Neutrophil (primary cell): ENCODE measurements at regions not wholly inside any gene's neighbourhood (a gene's known extent, or its start where the extent isn't known, plus 50 kb on each side); places are given as distances from the start of the nearest gene placed in this dataset.

Experiments
- H3K27ac ChIP-seq: fragments of 200-600 bp; sonication (generic); 2 replicates; pipeline ENCODE4 v1.5.1; 2016; ENCODE audit warnings: mild to moderate bottlenecking, moderate library complexity
- H3K27me3 ChIP-seq: fragments of 200-600 bp; sonication (generic); 2 replicates; pipeline ENCODE4 v1.6.0; 2016; ENCODE audit warnings: mild to moderate bottlenecking
- H3K36me3 ChIP-seq: fragments of 200-600 bp; sonication (generic); 2 replicates; pipeline ENCODE4 v1.5.1; 2017
- H3K4me1 ChIP-seq, 2 experiments: fragments of 200-600 bp in 1 of 2; sonication (generic) in 1 of 2; 1 replicate in 1 of 2; 2 replicates in 1 of 2; pipeline versions ENCODE4 v1.5.1 to v1.6.1; 2013 to 2016; ENCODE audit warnings: low read depth in 1 of 2, low read length in 1 of 2, mild to moderate bottlenecking in 1 of 2, moderate library complexity in 1 of 2; ENCODE audit not compliant: control insufficient read depth in 1 of 2, insufficient read depth in 1 of 2
- H3K4me3 ChIP-seq, 2 experiments: fragments of 200-600 bp in 1 of 2; sonication (generic) in 1 of 2; 1 replicate in 1 of 2; 2 replicates in 1 of 2; pipeline ENCODE4 v1.5.1; 2013 to 2016; ENCODE audit warnings: low read depth in 1 of 2, low read length in 1 of 2, mild to moderate bottlenecking in 1 of 2, moderate library complexity in 1 of 2
- H3K9me3 ChIP-seq: fragments of 200-600 bp; sonication (generic); 2 replicates; pipeline ENCODE4 v1.5.1; 2016
- TF ChIP-seq, protein P1 (sequence below): fragments of 200-600 bp; sonication (generic); IDR thresholded peaks from 2 replicates; pipeline ENCODE4 v1.5.1; 2016; ENCODE audit warnings: antibody characterized with exemption

DNA sequence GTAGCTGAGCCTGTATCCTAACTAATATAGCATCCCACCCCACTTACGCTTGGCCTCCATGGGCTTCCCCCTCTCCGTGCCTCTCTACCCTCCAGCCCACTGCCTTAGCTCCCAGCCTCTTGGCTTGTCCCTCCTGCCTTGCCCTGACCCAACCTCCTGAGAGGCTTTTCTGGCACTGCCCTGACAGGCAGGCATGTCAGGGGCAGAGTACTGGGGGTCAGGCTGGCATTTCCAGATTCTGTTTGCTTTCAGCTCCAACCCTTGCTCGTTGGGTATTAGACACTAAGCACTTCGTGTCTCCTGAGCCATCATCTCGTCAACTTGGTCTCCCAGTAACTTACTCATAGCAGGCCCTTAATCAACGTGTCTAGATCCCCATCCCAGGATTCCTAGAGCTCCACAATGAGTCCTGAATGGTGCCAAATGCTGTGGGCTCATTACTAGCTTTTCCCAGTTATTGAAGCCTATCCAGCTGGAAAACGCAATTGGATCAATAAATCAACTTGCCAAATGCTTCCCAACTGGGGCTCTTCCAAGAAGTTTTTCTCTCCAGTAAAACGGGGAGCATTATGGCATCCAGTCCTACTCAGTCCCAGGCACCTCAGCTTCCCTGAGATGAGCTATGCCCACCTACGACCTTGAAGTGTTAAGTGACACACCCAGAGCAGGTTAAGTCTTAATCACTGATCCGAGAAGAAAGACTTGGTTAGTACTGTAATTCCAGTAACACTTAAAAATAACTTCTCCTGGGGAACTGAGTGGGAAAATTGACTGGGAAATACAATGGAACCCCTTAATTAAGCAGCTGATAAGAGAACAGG is 78.5 kb upstream of the DLG1 start:
- no peak overlapping the region for H3K27ac ChIP-seq
- TF ChIP-seq, protein P1, sequence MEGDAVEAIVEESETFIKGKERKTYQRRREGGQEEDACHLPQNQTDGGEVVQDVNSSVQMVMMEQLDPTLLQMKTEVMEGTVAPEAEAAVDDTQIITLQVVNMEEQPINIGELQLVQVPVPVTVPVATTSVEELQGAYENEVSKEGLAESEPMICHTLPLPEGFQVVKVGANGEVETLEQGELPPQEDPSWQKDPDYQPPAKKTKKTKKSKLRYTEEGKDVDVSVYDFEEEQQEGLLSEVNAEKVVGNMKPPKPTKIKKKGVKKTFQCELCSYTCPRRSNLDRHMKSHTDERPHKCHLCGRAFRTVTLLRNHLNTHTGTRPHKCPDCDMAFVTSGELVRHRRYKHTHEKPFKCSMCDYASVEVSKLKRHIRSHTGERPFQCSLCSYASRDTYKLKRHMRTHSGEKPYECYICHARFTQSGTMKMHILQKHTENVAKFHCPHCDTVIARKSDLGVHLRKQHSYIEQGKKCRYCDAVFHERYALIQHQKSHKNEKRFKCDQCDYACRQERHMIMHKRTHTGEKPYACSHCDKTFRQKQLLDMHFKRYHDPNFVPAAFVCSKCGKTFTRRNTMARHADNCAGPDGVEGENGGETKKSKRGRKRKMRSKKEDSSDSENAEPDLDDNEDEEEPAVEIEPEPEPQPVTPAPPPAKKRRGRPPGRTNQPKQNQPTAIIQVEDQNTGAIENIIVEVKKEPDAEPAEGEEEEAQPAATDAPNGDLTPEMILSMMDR, result no peak
- H3K9me3 ChIP-seq, result no peaks in the 10 kb centered on the region
- H3K4me3 ChIP-seq, result no peak overlapping the region
- no peaks in the 10 kb centered on the region for H3K36me3 ChIP-seq
- H3K4me1 ChIP-seq, result no peaks in the 10 kb centered on the region
- H3K27me3 ChIP-seq, result peaks cover 5% of the 10 kb centered on the region

DNA sequence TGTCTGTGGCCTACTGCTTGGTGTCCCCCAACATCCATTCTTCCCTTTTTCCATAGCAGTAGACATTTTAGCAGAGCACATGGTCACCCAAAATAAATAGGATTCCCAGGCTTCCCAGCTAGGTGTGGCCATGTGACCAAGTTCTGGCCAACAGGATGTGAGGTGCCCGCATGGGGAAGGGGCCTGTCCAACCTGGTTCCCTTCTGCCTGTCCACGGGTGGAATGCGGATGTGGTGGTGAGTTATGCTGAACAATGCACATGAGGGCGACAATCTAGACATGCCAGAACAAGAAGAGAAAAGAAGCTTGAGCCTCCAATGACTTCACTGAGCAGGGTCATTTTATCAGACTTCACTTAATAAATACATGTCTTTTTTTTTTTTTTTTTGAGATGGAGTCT is 77.6 kb upstream of the DLG1 start:
- peaks cover 14% of the 10 kb centered on the region for H3K27me3 ChIP-seq
- no peak overlapping the region for H3K4me3 ChIP-seq
- TF ChIP-seq, protein P1, result no peak
- H3K27ac ChIP-seq, result no peak overlapping the region
- no peaks in the 10 kb centered on the region for H3K4me1 ChIP-seq
- no peaks in the 10 kb centered on the region for H3K36me3 ChIP-seq
- no peaks in the 10 kb centered on the region for H3K9me3 ChIP-seq

DNA sequence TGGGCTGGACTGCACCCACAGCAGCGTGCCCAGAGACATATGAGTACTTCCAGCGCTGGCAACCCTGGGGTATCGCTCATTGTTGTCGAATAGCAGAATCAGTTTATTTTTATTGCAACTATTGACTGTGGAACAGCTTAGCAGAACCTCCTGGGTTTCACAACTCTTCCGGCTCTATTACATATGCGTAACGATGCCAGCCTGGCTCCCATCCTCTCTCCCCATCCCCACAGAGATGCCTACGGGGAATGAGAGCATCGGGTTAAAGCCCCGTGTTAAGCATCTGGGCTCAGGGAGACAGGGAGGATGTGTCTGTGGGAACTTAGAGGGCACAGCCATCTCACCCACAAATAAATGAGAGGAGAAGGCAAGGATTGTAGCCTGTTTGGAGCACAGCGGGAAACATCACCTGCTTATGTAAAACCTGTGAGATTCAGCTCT is 76.6 kb upstream of the DLG1 start:
- TF ChIP-seq, protein P1, result no peak
- no peak overlapping the region for H3K27ac ChIP-seq
- no peaks in the 10 kb centered on the region for H3K36me3 ChIP-seq
- H3K9me3 ChIP-seq, result no peaks in the 10 kb centered on the region
- no peaks in the 10 kb centered on the region for H3K4me1 ChIP-seq
- peaks cover 14% of the 10 kb centered on the region for H3K27me3 ChIP-seq
- H3K4me3 ChIP-seq, result no peak overlapping the region

DNA sequence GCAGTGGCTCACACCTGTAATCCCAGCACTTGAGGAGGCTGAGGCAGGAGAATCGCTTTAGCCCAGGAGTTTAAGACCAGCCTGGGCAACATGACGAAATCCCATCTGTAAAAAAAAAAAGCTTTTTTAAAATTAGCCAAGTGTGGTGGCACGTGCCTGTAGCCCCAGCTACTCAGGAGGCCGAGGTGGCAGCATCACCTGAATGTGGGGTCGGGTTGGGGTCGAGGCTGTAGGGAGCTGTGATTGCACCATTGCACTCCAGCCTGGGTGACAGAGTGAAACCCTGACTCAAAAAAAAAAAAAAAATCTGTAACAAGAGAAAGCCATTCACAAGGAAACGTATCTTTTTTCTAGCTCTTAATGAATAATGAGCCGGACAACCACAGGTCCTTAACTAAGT is 74.7 kb upstream of the DLG1 start:
- H3K27ac ChIP-seq, result no peak overlapping the region

DNA sequence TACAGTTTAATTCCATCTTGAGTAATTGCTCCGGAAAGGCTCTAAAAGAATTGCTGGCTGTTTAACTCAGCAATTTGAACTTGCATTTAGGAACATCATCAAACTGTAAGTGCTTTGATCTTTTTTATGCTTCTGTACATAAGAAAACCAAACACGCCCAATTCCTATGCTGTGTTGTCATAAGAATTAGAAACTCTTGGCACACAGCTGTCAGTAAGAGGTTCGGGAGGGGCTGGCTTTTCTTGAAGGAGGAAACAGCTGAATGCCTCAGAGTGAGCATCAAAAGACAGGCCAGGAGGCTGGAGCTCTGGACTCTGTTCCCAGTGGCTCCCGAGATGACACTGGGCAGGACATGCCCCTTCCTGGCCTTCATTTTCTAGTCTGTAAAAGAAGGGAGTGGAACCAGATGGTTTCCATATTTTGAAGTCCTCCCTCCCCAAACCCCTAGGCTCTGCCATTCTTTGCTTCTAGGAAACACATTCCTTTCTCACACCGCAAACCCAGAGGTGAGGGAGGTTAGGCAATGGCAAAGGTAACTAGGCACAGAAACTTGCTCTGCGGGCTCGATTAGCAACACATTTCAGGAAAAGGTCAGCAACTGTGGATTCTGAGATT is 73.7 kb upstream of the DLG1 start:
- Histone ChIP-seq H3K4me1 (no peaks in the 10 kb centered on the region), H3K9me3 (no peaks in the 10 kb centered on the region), H3K27me3 (peaks cover 14% of the 10 kb centered on the region), H3K36me3 (no peaks in the 10 kb centered on the region), H3K4me3 (no peak overlapping the region), H3K27ac (no peak overlapping the region)
- TF ChIP-seq, protein P1, result no peak

More for the DNA sequence above, 74.7 kb upstream of the DLG1 start:
- H3K9me3 ChIP-seq, result no peaks in the 10 kb centered on the region
- no peaks in the 10 kb centered on the region for H3K36me3 ChIP-seq
- no peak overlapping the region for H3K4me3 ChIP-seq
- H3K27me3 ChIP-seq, result peaks cover 14% of the 10 kb centered on the region
- TF ChIP-seq, protein P1, result no peak
- H3K4me1 ChIP-seq, result no peaks in the 10 kb centered on the region
